Stimulated activated naive B cell treated with anti-CD40 and anti-IgM and Interleukin-4, amounts not matched to agents 10 μg/mL and 1 μg/mL and 100 μg/mL, for 72 hours (primary cell): ENCODE measurements at regions not wholly inside any gene's neighbourhood (a gene's known extent, or its start where the extent isn't known, plus 50 kb on each side); places are given as distances from the start of the nearest gene placed in this dataset.

Source experiments
- ATAC-seq, 2 donors: fragments of 150-1000 bp; cut with Tn5 transposase; replicated peaks; 2 replicates each; pipeline ENCODE4 v1.10.0; 2021; ENCODE audit warnings: moderate library complexity in 1 of 2
- DNase-seq: peaks from one replicate; pipeline ENCODE4 v3.0.0; 2021
- H3K27ac Mint-ChIP-seq: one replicate; pipeline ENCODE4 v1.8.0; 2022; ENCODE audit warnings: mild to moderate bottlenecking, mixed read lengths
- H3K27me3 Mint-ChIP-seq, 2 donors: one replicate each; pipeline ENCODE4 v1.8.0; 2022; ENCODE audit warnings: mixed read lengths in 2 of 2
- H3K36me3 Mint-ChIP-seq, 2 donors: one replicate each; pipeline ENCODE4 v1.8.0; 2022; ENCODE audit warnings: mixed read lengths in 2 of 2, mild to moderate bottlenecking in 1 of 2
- H3K4me1 Mint-ChIP-seq, 2 donors: one replicate each; pipeline ENCODE4 v1.8.0; 2022; ENCODE audit warnings: mixed read lengths in 2 of 2, mild to moderate bottlenecking in 1 of 2
- H3K4me3 Mint-ChIP-seq, 2 donors: one replicate each; pipeline ENCODE4 v1.8.0; 2022; ENCODE audit warnings: mild to moderate bottlenecking in 2 of 2, mixed read lengths in 2 of 2, moderate library complexity in 1 of 2
- H3K9me3 Mint-ChIP-seq, 2 donors: one replicate each; pipeline ENCODE4 v1.8.0; 2022; ENCODE audit warnings: mixed read lengths in 2 of 2, mild to moderate bottlenecking in 1 of 2

DNA sequence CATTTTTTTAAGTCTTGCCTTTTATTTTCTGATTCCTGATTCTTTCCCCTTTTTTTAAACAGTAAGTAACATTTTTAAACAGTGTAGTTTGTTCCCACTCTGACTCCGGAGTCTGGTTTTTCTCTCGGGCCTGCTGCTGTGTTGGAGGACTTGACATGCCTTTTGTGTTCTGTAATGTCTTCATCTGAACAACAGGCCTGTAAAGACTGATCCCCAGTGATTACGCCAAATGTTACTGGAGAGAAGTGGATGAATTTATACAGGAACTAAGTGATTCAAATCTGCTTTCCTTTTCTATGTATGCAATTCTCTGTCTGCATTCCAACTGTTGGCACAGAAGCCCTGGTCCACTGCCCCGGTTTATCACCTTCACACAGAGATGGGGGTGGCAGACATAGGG, 54.3 kb upstream of the RMDN2 start:
- peaks cover 6 to 13% of the 10 kb centered on the region in 2 donors for H3K27me3 Mint-ChIP-seq
- H3K27ac Mint-ChIP-seq, result no peak overlapping the region
- DNase-seq (no peak), ATAC-seq (no peak)
- no peak overlapping the region for H3K4me3 Mint-ChIP-seq
- no peaks in the 10 kb centered on the region for H3K9me3 Mint-ChIP-seq
- H3K4me1 Mint-ChIP-seq, result peaks cover 34 to 53% of the 10 kb centered on the region in 2 donors
- no peaks in the 10 kb centered on the region for H3K36me3 Mint-ChIP-seq

GRCh38 chr2:37871456-37872191, 53.5 kb upstream of the RMDN2 start:
- peaks cover 33 to 51% of the 10 kb centered on the region in 2 donors for H3K4me1 Mint-ChIP-seq
- no peak for DNase-seq
- H3K27ac Mint-ChIP-seq, result peak overlapping the region; percentile 77
- H3K4me3 Mint-ChIP-seq, result peak overlapping the region; percentile 39 to 47
- no peaks in the 10 kb centered on the region for H3K36me3 Mint-ChIP-seq
- no peaks in the 10 kb centered on the region for H3K9me3 Mint-ChIP-seq
- H3K27me3 Mint-ChIP-seq, result peaks cover 6 to 13% of the 10 kb centered on the region in 2 donors
- ATAC-seq, result peak; percentile 90 to 92

GRCh38 chr2:37872192-37872750, 52.8 kb upstream of the RMDN2 start:
- Mint-ChIP-seq H3K4me1 (peaks cover 31 to 49% of the 10 kb centered on the region in 2 donors), H3K36me3 (no peaks in the 10 kb centered on the region), H3K4me3 (peak overlapping the region; percentile 39 to 47), H3K27ac (peak overlapping the region; percentile 77), H3K9me3 (no peaks in the 10 kb centered on the region), H3K27me3 (peaks cover 6 to 13% of the 10 kb centered on the region in 2 donors)
- DNase-seq (no peak), ATAC-seq (no peak)

DNA sequence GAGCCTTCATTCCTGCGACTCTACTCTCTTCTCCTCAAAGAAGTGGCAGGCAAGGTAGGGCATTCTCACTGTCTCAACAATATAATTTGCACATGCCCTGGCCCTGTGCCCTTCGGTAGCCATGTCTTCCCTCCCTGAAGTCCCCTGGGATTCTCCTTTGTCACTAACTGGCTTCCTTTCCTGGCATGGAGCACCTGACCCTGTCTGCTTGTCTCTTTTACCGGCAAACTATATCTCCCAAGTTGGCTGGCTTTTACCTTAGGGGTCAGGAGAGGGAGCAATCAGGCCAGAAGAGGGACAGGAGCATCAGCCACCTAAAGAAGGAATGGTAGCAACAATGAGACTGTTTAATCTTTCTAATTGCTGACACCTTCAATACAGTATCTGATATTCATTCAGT, 51.9 kb upstream of the RMDN2 start:
- H3K4me1 Mint-ChIP-seq, result peaks cover 30 to 49% of the 10 kb centered on the region in 2 donors
- peaks cover 6 to 13% of the 10 kb centered on the region in 2 donors for H3K27me3 Mint-ChIP-seq
- peak overlapping the region; percentile 31 to 36 for H3K4me3 Mint-ChIP-seq
- H3K27ac Mint-ChIP-seq, result peak overlapping the region; percentile 65
- H3K36me3 Mint-ChIP-seq, result no peaks in the 10 kb centered on the region
- DNase-seq, result no peak
- ATAC-seq, result peak in 1 of 2 donors; percentile 30
- no peaks in the 10 kb centered on the region for H3K9me3 Mint-ChIP-seq

GRCh38 chr2:37873749-37874330, 51.2 kb upstream of the RMDN2 start:
- Mint-ChIP-seq H3K4me1 (peaks cover 28 to 47% of the 10 kb centered on the region in 2 donors), H3K9me3 (no peaks in the 10 kb centered on the region), H3K27ac (peak overlapping the region; percentile 14), H3K27me3 (peaks cover 6 to 13% of the 10 kb centered on the region in 2 donors), H3K4me3 (no peak overlapping the region), H3K36me3 (no peaks in the 10 kb centered on the region)
- no peak for DNase-seq
- no peak for ATAC-seq

DNA sequence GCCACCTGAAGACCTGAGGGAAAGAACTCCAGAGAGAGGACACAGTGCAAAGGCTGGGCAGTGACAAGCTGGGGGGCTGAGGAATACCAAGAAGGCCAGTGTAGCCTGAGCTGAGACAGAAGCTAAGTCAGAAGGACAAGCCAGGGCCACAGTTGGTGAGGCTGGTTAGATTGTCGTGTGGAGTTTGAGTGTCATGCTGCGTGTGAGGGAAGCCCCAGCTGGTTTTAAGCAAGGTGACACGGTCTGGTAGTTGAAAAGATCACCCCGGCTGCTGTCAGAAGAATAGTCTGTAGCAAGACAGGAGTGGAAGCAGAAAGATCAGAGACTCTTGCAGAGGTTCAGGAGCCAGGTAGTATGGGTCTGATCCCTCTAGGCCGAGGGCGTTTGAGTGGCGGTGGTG, 50.6 kb upstream of the RMDN2 start:
- Mint-ChIP-seq H3K9me3 (no peaks in the 10 kb centered on the region), H3K4me3 (no peak overlapping the region), H3K4me1 (peaks cover 22 to 43% of the 10 kb centered on the region in 2 donors), H3K36me3 (no peaks in the 10 kb centered on the region), H3K27ac (peak overlapping the region; percentile 14), H3K27me3 (peaks cover 7 to 14% of the 10 kb centered on the region in 2 donors)
- DNase-seq (no peak), ATAC-seq (peak; percentile 33 to 56)
